ENCODE measurements at regions not wholly inside any gene's neighbourhood (a gene's known extent, or its start where the extent isn't known, plus 50 kb on each side); places are given as distances from the start of the nearest gene placed in this dataset.

GRCh38 chr13:64938660-64939059, 2291.5 kb downstream of the PCDH9 start:
- DNase-seq: no peak

GRCh38 chr13:64937302-64937701, 2292.8 kb downstream of the PCDH9 start:
- DNase-seq: no peak

- no peak for DNase-seq
Observed at GRCh38 chr13:64936879-64937278, 2293.3 kb downstream of the PCDH9 start.

GRCh38 chr13:64935441-64935840, 2294.7 kb downstream of the PCDH9 start:
- no peak for DNase-seq

GRCh38 chr13:64934569-64935362, 2295.4 kb downstream of the PCDH9 start:
- no peak for DNase-seq

GRCh38 chr13:64930636-64931035, 2299.5 kb downstream of the PCDH9 start:
- DNase-seq: no peak

- no peak for DNase-seq
Observed at GRCh38 chr13:64928696-64929499, 2301.2 kb downstream of the PCDH9 start.

- DNase-seq: no peak
Observed at GRCh38 chr13:64925727-64926126, 2304.4 kb downstream of the PCDH9 start.

GRCh38 chr13:64925284-64925683, 2304.9 kb downstream of the PCDH9 start:
- DNase-seq: no peak

- DNase-seq: no peak
Observed at GRCh38 chr13:64924401-64924800, 2305.7 kb downstream of the PCDH9 start.

GRCh38 chr13:64917566-64917965, 2312.6 kb downstream of the PCDH9 start:
- no peak for DNase-seq

- DNase-seq: no peak
Observed at GRCh38 chr13:64912141-64912540, 2318.0 kb downstream of the PCDH9 start.

- DNase-seq: no peak
Observed at GRCh38 chr13:64910096-64910495, 2320.0 kb downstream of the PCDH9 start.

GRCh38 chr13:64909184-64909583, 2321.0 kb downstream of the PCDH9 start:
- no peak for DNase-seq

GRCh38 chr13:64900039-64900438, 2330.1 kb downstream of the PCDH9 start:
- no peak for DNase-seq

- DNase-seq: no peak
Observed at GRCh38 chr13:64884976-64885375, 2345.2 kb downstream of the PCDH9 start.

GRCh38 chr13:64877176-64877575, 2353.0 kb downstream of the PCDH9 start:
- no peak for DNase-seq

- no peak for DNase-seq
Observed at GRCh38 chr13:64871742-64872141, 2358.4 kb downstream of the PCDH9 start.

GRCh38 chr13:64869539-64869938, 2360.6 kb downstream of the PCDH9 start:
- DNase-seq: no peak

GRCh38 chr13:64867856-64868255, 2362.3 kb downstream of the PCDH9 start:
- DNase-seq: no peak

- no peak for DNase-seq
Observed at GRCh38 chr13:64866331-64866730, 2363.8 kb downstream of the PCDH9 start.

- DNase-seq: no peak
Observed at GRCh38 chr13:64855506-64855905, 2374.6 kb downstream of the PCDH9 start.

- DNase-seq: no peak
Observed at GRCh38 chr13:64850017-64850416, 2380.1 kb downstream of the PCDH9 start.

- no peak for DNase-seq
Observed at GRCh38 chr13:64849196-64849595, 2380.9 kb downstream of the PCDH9 start.

All from stimulated activated naive CD4-positive, alpha-beta T cell (primary cell).